ENCODE measurements at regions not wholly inside any gene's neighbourhood (a gene's known extent, or its start where the extent isn't known, plus 50 kb on each side); places are given as distances from the start of the nearest gene placed in this dataset.

DNA sequence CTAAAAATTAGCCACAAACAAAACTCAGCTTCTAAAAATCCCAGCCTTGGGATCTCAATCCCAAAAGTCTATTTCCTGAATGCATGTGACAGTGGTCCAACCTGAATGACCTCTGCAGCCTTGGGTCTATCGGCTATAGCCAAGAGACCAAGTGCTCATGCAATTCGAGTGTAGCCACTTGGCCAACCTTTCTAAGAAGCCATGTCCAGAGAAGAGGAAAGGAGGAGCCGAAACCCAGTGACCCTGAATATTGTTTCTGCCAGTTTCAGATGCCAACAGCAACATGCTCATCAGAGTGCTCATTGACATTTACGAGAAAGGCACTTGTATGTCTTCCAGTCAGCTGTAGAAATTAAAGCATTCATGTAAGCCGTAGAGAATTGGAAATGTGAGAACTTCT lies 1231.9 kb downstream of the NLGN4Y start:
- no peak overlapping the region for H3K4me3 ChIP-seq (ENCODE audit: low read depth in 1 of 2, low read length in 2 of 2)
- no peaks in the 10 kb centered on the region for H3K27me3 ChIP-seq (ENCODE audit: insufficient read depth, low read length, poor library complexity)
- H3K9ac ChIP-seq (ENCODE audit: low read depth, low read length), result no peak overlapping the region
- H3K27ac ChIP-seq (ENCODE audit: low read length), result no peak overlapping the region
- no peaks in the 10 kb centered on the region for H4K20me1 ChIP-seq (ENCODE audit: insufficient read depth, low read length)
- H3K4me1 ChIP-seq (ENCODE audit: insufficient read depth, low read length), result no peaks in the 10 kb centered on the region
- DNase-seq (no peak), ATAC-seq (ENCODE audit: insufficient read depth, low read depth) (no peak)
- no peaks in the 10 kb centered on the region for H3K79me2 ChIP-seq (ENCODE audit: insufficient read depth, low read length)
- no peak overlapping the region for H3K4me2 ChIP-seq (ENCODE audit: insufficient read depth, low read length)
- no peak overlapping the region for H2AFZ ChIP-seq (ENCODE audit: low read depth, low read length)
- no peaks in the 10 kb centered on the region for H3K9me3 ChIP-seq (ENCODE audit: insufficient read depth, low read length, severe bottlenecking)
- no peaks in the 10 kb centered on the region for H3K36me3 ChIP-seq (ENCODE audit: insufficient read depth, low read length)
- TF ChIP-seq, protein P1, sequence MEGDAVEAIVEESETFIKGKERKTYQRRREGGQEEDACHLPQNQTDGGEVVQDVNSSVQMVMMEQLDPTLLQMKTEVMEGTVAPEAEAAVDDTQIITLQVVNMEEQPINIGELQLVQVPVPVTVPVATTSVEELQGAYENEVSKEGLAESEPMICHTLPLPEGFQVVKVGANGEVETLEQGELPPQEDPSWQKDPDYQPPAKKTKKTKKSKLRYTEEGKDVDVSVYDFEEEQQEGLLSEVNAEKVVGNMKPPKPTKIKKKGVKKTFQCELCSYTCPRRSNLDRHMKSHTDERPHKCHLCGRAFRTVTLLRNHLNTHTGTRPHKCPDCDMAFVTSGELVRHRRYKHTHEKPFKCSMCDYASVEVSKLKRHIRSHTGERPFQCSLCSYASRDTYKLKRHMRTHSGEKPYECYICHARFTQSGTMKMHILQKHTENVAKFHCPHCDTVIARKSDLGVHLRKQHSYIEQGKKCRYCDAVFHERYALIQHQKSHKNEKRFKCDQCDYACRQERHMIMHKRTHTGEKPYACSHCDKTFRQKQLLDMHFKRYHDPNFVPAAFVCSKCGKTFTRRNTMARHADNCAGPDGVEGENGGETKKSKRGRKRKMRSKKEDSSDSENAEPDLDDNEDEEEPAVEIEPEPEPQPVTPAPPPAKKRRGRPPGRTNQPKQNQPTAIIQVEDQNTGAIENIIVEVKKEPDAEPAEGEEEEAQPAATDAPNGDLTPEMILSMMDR (IDR thresholded peaks at IDR 0.05; ENCODE audit: borderline replicate concordance, extremely low read depth, low read length, poor library complexity, severe bottlenecking), result no peak
- TF ChIP-seq EZH2 (IDR thresholded peaks at IDR 0.05; ENCODE audit: borderline replicate concordance, low read depth, low read length, severe bottlenecking), result no peak

DNA sequence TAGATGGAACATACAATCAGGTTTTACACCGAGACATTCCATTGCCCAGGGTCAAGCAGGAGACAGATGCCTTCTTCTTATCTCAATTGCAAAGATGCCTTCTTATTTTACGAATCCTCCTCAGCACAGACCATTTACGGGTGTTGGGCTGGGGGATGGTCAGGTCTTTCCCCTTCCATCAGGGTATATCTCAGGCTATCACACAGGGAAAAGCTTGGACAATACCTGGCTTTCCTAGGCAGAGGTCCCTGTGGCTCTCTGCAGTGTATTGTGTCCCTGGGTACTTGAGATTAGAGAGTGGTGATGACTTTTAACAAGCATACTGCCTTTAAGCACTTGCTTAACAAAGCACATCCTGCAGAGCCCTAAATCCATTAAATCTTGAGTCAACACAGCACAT lies 1249.2 kb downstream of the NLGN4Y start:
- no peak overlapping the region for H3K4me2 ChIP-seq (ENCODE audit: insufficient read depth, low read length)
- H3K9ac ChIP-seq (ENCODE audit: low read depth, low read length), result no peak overlapping the region
- H3K27ac ChIP-seq (ENCODE audit: low read length), result no peak overlapping the region
- H3K9me3 ChIP-seq (ENCODE audit: insufficient read depth, low read length, severe bottlenecking), result no peaks in the 10 kb centered on the region
- TF ChIP-seq, protein P1 (IDR thresholded peaks at IDR 0.05; ENCODE audit: borderline replicate concordance, extremely low read depth, low read length, poor library complexity, severe bottlenecking), result no peak
- no peak for TF ChIP-seq EZH2 (IDR thresholded peaks at IDR 0.05; ENCODE audit: borderline replicate concordance, low read depth, low read length, severe bottlenecking)
- no peaks in the 10 kb centered on the region for H3K79me2 ChIP-seq (ENCODE audit: insufficient read depth, low read length)
- H2AFZ ChIP-seq (ENCODE audit: low read depth, low read length), result no peak overlapping the region
- no peaks in the 10 kb centered on the region for H3K36me3 ChIP-seq (ENCODE audit: insufficient read depth, low read length)
- H3K4me3 ChIP-seq (ENCODE audit: low read depth in 1 of 2, low read length in 2 of 2), result no peak overlapping the region
- DNase-seq, result no peak
- H3K4me1 ChIP-seq (ENCODE audit: insufficient read depth, low read length), result no peaks in the 10 kb centered on the region
- H3K27me3 ChIP-seq (ENCODE audit: insufficient read depth, low read length, poor library complexity), result no peaks in the 10 kb centered on the region
- H4K20me1 ChIP-seq (ENCODE audit: insufficient read depth, low read length), result no peaks in the 10 kb centered on the region
- no peak for ATAC-seq (ENCODE audit: insufficient read depth, low read depth)

DNA sequence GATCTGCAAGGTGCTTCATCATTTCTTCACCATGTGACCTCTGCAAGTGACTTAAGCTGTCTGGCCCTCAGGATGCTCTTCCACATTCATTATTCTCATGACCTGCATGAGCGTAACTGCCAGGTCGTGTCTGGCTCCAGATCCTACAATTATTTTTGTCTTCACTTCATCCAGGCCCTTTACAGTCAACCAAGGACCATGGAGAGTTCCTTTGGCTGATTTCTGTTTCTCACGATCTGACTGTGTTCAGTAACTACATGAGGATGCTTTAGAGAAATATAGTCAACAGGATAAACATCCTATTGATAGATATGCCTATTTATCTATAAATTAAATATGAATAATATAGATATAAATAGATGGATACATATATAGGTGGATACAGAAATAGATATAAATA lies 1251.6 kb downstream of the NLGN4Y start:
- Histone ChIP-seq H3K9ac (ENCODE audit: low read depth, low read length) (no peak overlapping the region), H3K27me3 (ENCODE audit: insufficient read depth, low read length, poor library complexity) (no peaks in the 10 kb centered on the region), H3K36me3 (ENCODE audit: insufficient read depth, low read length) (no peaks in the 10 kb centered on the region), H3K4me3 (ENCODE audit: low read depth in 1 of 2, low read length in 2 of 2) (no peak overlapping the region), H3K27ac (ENCODE audit: low read length) (no peak overlapping the region), H3K9me3 (ENCODE audit: insufficient read depth, low read length, severe bottlenecking) (no peaks in the 10 kb centered on the region), H3K79me2 (ENCODE audit: insufficient read depth, low read length) (no peaks in the 10 kb centered on the region), H3K4me2 (ENCODE audit: insufficient read depth, low read length) (no peak overlapping the region), H4K20me1 (ENCODE audit: insufficient read depth, low read length) (no peaks in the 10 kb centered on the region), H3K4me1 (ENCODE audit: insufficient read depth, low read length) (no peaks in the 10 kb centered on the region), H2AFZ (ENCODE audit: low read depth, low read length) (no peak overlapping the region)
- TF ChIP-seq, protein P1 (IDR thresholded peaks at IDR 0.05; ENCODE audit: borderline replicate concordance, extremely low read depth, low read length, poor library complexity, severe bottlenecking), result no peak
- ATAC-seq (ENCODE audit: insufficient read depth, low read depth), result no peak
- no peak for DNase-seq

DNA sequence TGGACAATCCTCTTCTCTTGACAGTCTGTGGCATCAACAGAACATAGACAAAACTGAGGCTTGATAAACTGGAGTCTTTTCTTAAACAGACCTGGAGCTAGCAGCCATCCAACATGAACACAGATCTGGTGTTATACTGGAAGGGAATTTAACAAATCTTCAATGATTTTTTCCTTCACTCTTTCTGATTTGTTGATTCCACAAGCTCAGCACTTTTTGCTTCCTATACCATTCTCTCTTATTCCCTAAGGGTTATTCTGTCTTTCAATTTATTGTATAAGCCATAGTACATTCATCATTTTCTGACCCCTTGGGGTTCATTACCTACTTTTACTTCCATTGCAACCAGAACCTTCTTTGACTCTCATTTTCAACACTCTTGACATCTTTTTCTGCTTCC lies 1255.6 kb downstream of the NLGN4Y start:
- Histone ChIP-seq H3K27ac (ENCODE audit: low read length) (no peak overlapping the region), H3K79me2 (ENCODE audit: insufficient read depth, low read length) (no peaks in the 10 kb centered on the region), H3K4me2 (ENCODE audit: insufficient read depth, low read length) (no peak overlapping the region), H3K9me3 (ENCODE audit: insufficient read depth, low read length, severe bottlenecking) (no peaks in the 10 kb centered on the region), H4K20me1 (ENCODE audit: insufficient read depth, low read length) (no peaks in the 10 kb centered on the region), H3K36me3 (ENCODE audit: insufficient read depth, low read length) (no peaks in the 10 kb centered on the region), H3K4me3 (ENCODE audit: low read depth in 1 of 2, low read length in 2 of 2) (no peak overlapping the region), H3K9ac (ENCODE audit: low read depth, low read length) (no peak overlapping the region), H2AFZ (ENCODE audit: low read depth, low read length) (no peak overlapping the region), H3K27me3 (ENCODE audit: insufficient read depth, low read length, poor library complexity) (no peaks in the 10 kb centered on the region), H3K4me1 (ENCODE audit: insufficient read depth, low read length) (no peaks in the 10 kb centered on the region)
- ATAC-seq (ENCODE audit: insufficient read depth, low read depth) (no peak), DNase-seq (no peak)
- TF ChIP-seq, protein P1 (IDR thresholded peaks at IDR 0.05; ENCODE audit: borderline replicate concordance, extremely low read depth, low read length, poor library complexity, severe bottlenecking), result no peak
- no peak for TF ChIP-seq EZH2 (IDR thresholded peaks at IDR 0.05; ENCODE audit: borderline replicate concordance, low read depth, low read length, severe bottlenecking)
